Dendritic cell treated with granulocyte-macrophage colony-stimulating factor and Interleukin-4, amounts not matched to agents 40 ng/mL and 50 ng/mL, for 4 days (primary cell): ENCODE measurements at regions not wholly inside any gene's neighbourhood (a gene's known extent, or its start where the extent isn't known, plus 50 kb on each side); places are given as distances from the start of the nearest gene placed in this dataset.

Experiments used
- H3K27ac Mint-ChIP-seq: one replicate; pipeline ENCODE4 v1.8.0; 2022; ENCODE audit warnings: mild to moderate bottlenecking, mixed read lengths
- H3K27me3 Mint-ChIP-seq: one replicate; pipeline ENCODE4 v1.8.0; 2022; ENCODE audit warnings: mild to moderate bottlenecking, mixed read lengths
- H3K36me3 Mint-ChIP-seq: one replicate; pipeline ENCODE4 v1.8.0; 2022; ENCODE audit warnings: low read depth, mixed read lengths
- H3K4me1 Mint-ChIP-seq: one replicate; pipeline ENCODE4 v1.8.0; 2022; ENCODE audit warnings: low read depth, mixed read lengths
- H3K4me3 Mint-ChIP-seq: one replicate; pipeline ENCODE4 v1.8.0; 2022; ENCODE audit warnings: mild to moderate bottlenecking, moderate library complexity, mixed read lengths
- H3K9me3 Mint-ChIP-seq: one replicate; pipeline ENCODE4 v1.8.0; 2022; ENCODE audit warnings: mixed read lengths
- intact Hi-C: fragments of 100-400 bp; cut with micrococcal nuclease; formaldehyde crosslinking; loops from one replicate; pipeline ENCODE4 v1.15.0; 2022

DNA sequence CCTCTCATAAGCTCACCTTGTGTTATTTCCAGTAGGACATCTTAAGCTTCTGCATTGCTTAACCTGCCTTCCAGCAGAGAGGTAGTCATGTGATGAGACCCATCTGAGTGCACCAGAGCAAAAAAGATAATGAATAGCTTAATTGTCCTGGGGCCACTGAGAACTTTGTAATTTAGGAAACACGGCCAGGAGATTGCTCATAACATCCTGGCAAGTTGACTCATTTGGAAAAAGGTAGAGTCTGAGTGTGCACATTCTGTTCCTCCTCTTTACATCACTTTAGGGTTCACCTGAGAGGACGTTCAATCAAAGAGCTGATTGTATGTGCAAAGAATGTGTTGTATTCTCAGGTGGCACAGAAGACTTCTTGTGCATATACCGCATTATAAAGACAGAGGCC, 830.2 kb upstream of the SOX11 start:
- Mint-ChIP-seq H3K9me3 (peaks cover 10% of the 10 kb centered on the region), H3K27me3 (no peaks in the 10 kb centered on the region), H3K4me1 (no peaks in the 10 kb centered on the region), H3K4me3 (no peak overlapping the region), H3K36me3 (no peaks in the 10 kb centered on the region), H3K27ac (no peak overlapping the region)
- intact Hi-C loops = no loop called here

DNA sequence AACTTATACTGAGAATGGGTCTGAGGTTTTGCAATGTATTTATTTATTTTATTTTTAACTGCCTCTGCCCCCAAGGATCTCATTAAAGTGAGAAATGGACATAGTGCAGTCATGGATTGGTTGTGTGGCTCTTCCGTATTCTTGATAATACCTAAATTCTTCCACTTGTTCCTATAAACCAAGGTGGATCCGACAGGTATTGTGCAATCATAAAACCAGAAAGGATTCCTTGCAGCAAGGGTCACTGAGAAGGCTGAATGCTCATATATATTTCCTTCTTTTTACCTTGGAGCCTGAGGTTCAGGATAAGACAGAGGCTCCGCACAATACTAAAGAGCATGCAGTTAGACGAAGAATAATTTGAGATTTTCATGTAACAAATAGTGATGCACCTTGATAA, 826.0 kb upstream of the SOX11 start:
- Mint-ChIP-seq H3K4me3 (no peak overlapping the region), H3K9me3 (peaks cover 10% of the 10 kb centered on the region), H3K27ac (no peak overlapping the region), H3K27me3 (no peaks in the 10 kb centered on the region), H3K36me3 (no peaks in the 10 kb centered on the region), H3K4me1 (no peaks in the 10 kb centered on the region)
- intact Hi-C loops = no loop called here

DNA sequence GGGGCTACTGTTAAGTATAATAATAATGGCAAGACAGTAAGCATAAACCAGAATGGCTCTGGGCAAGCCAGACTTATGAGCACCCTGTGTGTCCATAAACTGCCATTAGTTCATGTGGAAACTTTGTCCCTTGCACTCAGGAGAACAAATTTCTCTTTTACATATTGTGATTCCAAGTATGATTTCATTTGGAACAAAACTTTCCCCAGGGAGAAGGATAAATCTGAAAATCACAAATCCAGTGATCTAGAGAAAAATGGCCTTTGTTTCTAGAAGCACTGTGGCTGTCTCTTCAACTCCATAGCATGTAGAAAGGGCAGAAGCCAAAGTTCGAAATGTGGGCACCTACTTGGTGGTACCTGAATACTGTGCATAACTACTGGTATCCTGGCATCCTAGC, 823.7 kb upstream of the SOX11 start:
- intact Hi-C loops = no loop called here
- no peaks in the 10 kb centered on the region for H3K9me3 Mint-ChIP-seq
- no peaks in the 10 kb centered on the region for H3K4me1 Mint-ChIP-seq
- no peak overlapping the region for H3K4me3 Mint-ChIP-seq
- no peaks in the 10 kb centered on the region for H3K36me3 Mint-ChIP-seq
- H3K27me3 Mint-ChIP-seq = no peaks in the 10 kb centered on the region
- H3K27ac Mint-ChIP-seq = no peak overlapping the region

DNA sequence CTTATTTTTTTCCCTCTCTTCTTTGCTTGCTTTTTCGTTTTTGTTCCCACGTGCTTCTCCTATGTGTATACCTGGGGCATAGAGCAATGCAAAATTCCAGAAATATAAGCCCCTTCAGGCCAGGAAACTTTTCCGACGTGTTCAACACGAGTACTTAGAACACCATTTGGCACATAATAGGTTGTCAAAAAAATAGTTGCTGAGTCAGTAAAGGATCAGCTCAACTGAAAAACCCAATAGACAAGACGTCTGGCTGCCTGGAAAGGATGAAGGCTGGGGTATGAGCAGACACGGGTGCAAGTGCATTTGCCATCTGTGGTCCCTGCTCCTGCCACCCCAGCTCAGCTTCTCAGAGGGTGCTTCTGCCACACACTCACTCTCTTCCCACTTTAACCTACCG, 823.0 kb upstream of the SOX11 start:
- Mint-ChIP-seq H3K27me3 (no peaks in the 10 kb centered on the region), H3K4me3 (no peak overlapping the region), H3K4me1 (no peaks in the 10 kb centered on the region), H3K27ac (no peak overlapping the region), H3K9me3 (peaks cover 5% of the 10 kb centered on the region), H3K36me3 (no peaks in the 10 kb centered on the region)
- intact Hi-C loops = no loop called here

GRCh38 chr2:4873364-4873763, 818.8 kb upstream of the SOX11 start:
- Mint-ChIP-seq H3K27ac (no peak overlapping the region), H3K36me3 (no peaks in the 10 kb centered on the region), H3K4me1 (no peaks in the 10 kb centered on the region), H3K4me3 (no peak overlapping the region), H3K27me3 (no peaks in the 10 kb centered on the region), H3K9me3 (peaks cover 16% of the 10 kb centered on the region)
- intact Hi-C loops = no loop called here

DNA sequence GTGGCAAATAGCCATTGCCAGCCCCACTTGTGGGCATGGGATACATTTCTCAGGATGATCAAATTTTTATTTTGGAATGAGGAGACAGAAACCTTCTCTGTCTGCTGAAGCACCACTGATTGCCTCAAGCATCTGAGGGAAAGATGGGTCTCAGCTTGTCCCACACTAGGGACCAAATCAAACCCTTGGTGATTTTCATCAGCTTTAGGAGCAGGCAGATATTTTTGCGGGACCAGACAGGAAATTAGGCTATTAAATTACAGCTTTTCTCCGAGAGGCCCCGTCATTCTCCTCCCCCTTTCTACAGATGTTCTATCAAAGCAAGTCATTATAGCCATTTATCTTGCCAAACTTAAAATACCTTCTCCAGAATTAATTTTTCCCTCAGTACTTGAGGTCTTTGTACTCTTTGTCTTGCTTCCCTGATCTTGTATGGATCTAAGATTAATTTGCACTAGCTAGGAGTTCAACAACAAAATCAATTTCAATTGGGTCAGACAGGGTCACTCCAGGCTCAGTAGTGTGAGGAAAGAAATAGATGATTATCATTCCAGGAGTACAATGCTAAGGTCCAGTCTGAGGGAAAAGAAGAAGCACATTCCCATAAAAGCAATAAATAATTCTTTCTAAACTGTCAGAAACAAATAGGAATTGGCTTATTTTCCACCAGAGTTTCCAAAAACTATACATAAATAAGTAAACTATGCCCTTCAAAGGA, 818.1 kb upstream of the SOX11 start:
- H3K27me3 Mint-ChIP-seq = no peaks in the 10 kb centered on the region
- no peaks in the 10 kb centered on the region for H3K4me1 Mint-ChIP-seq
- no peak overlapping the region for H3K27ac Mint-ChIP-seq
- no peaks in the 10 kb centered on the region for H3K36me3 Mint-ChIP-seq
- intact Hi-C loops = no loop called here
- H3K4me3 Mint-ChIP-seq = no peak overlapping the region
- H3K9me3 Mint-ChIP-seq = peaks cover 16% of the 10 kb centered on the region

DNA sequence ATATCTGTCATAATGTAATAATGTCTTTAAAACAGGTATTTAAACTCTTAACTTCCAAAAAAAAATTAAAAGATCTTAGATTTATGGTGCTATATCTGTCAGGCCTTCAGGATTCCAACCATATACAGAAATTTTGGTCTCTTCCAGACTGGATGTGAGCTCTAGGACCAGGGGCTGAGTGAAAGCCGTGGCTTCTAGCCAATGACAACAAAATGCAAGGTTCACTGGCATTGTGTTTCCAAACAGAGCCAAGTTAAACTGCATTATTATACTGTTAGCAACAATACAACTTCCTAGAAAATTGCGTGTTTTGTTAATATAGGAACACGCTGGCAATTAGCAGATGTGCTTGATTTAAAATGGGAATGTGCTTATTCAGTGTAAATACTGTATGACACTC, 809.8 kb upstream of the SOX11 start:
- H3K27ac Mint-ChIP-seq = no peak overlapping the region
- H3K36me3 Mint-ChIP-seq = no peaks in the 10 kb centered on the region
- H3K9me3 Mint-ChIP-seq = peaks cover 12% of the 10 kb centered on the region
- intact Hi-C loops = no loop called here
- no peaks in the 10 kb centered on the region for H3K4me1 Mint-ChIP-seq
- H3K4me3 Mint-ChIP-seq = no peak overlapping the region
- H3K27me3 Mint-ChIP-seq = no peaks in the 10 kb centered on the region

DNA sequence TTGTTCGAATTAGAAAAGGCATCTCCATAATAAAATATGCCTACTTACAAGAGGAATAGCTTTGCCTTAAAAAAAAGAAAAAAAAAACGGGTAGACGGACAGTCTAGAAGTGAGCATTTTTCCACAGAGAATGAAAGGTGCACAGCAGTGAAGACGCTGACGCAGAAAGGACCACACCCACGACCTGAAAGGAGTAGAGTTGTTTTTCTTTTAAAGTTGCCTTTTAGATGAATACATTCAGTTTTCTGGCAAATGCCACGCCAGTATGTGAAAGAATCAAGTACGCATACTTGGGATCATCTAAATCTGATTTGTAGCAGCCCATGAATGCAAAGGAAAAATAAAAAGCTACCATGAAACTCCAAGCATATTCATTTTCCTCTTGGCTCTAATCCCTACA, 809.2 kb upstream of the SOX11 start:
- H3K36me3 Mint-ChIP-seq = no peaks in the 10 kb centered on the region
- H3K4me3 Mint-ChIP-seq = no peak overlapping the region
- intact Hi-C loops = no loop called here
- no peaks in the 10 kb centered on the region for H3K27me3 Mint-ChIP-seq
- no peak overlapping the region for H3K27ac Mint-ChIP-seq
- H3K9me3 Mint-ChIP-seq = peaks cover 12% of the 10 kb centered on the region
- no peaks in the 10 kb centered on the region for H3K4me1 Mint-ChIP-seq

GRCh38 chr2:4883375-4883774, 808.8 kb upstream of the SOX11 start:
- Mint-ChIP-seq H3K9me3 (peaks cover 12% of the 10 kb centered on the region), H3K4me3 (no peak overlapping the region), H3K27ac (no peak overlapping the region), H3K27me3 (no peaks in the 10 kb centered on the region), H3K36me3 (no peaks in the 10 kb centered on the region), H3K4me1 (no peaks in the 10 kb centered on the region)
- intact Hi-C loops = no loop called here

GRCh38 chr2:4884117-4884571, 808.0 kb upstream of the SOX11 start:
- Mint-ChIP-seq H3K36me3 (no peaks in the 10 kb centered on the region), H3K4me1 (no peaks in the 10 kb centered on the region), H3K27ac (no peak overlapping the region), H3K27me3 (no peaks in the 10 kb centered on the region), H3K9me3 (peaks cover 13% of the 10 kb centered on the region), H3K4me3 (no peak overlapping the region)
- intact Hi-C loops = no loop called here

DNA sequence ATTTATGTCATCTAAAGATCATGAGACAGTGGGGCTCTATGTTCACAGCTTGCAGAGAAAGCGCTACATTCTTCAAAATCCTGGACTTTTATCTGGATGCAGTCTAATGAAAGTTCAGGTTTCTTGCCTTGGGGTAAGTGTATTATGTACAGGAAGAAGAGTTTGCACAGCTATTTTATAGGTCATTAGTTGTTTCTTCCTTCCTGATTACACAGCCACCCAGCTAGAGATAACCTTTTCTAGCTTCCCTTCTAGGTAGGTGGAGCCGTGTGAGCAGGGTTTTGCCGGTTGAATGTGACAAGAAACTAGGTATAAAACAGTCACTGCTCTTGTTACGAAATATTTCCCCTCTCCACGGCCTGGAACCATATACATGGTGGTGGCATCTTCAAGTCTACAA, 800.8 kb upstream of the SOX11 start:
- Mint-ChIP-seq H3K36me3 (no peaks in the 10 kb centered on the region), H3K27me3 (no peaks in the 10 kb centered on the region), H3K27ac (no peak overlapping the region), H3K9me3 (peaks cover 23% of the 10 kb centered on the region), H3K4me3 (no peak overlapping the region), H3K4me1 (no peaks in the 10 kb centered on the region)
- intact Hi-C loops = no loop called here

DNA sequence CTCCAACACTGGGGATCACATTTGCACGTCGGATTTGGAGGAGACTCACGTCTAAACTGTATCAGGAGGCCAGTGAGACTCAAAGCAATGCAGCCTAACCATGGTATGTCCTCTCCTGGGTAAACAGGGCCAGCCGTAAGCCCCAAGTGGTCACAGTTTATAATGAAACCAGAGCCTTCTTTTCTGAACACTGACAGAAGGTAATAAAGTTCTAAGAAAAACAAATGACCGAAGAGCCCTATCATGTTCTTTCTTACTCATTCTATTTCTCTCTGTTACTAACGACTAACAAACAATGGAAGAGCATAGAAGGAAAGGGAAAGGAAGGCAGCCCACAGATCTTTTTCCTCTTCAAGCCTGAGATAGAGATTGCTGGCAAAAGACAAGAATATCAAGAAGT, 796.8 kb upstream of the SOX11 start:
- no peak overlapping the region for H3K4me3 Mint-ChIP-seq
- intact Hi-C loops = no loop called here
- no peak overlapping the region for H3K27ac Mint-ChIP-seq
- H3K27me3 Mint-ChIP-seq = no peaks in the 10 kb centered on the region
- H3K9me3 Mint-ChIP-seq = peaks cover 33% of the 10 kb centered on the region
- H3K4me1 Mint-ChIP-seq = no peaks in the 10 kb centered on the region
- no peaks in the 10 kb centered on the region for H3K36me3 Mint-ChIP-seq

- intact Hi-C loops = no loop called here
- Mint-ChIP-seq H3K36me3 (no peaks in the 10 kb centered on the region), H3K27ac (no peak overlapping the region), H3K4me3 (no peak overlapping the region), H3K27me3 (no peaks in the 10 kb centered on the region), H3K4me1 (no peaks in the 10 kb centered on the region), H3K9me3 (peaks cover 26% of the 10 kb centered on the region)
These were observed 793.5 kb upstream of the SOX11 start for GRCh38 chr2:4898706-4899105.

DNA sequence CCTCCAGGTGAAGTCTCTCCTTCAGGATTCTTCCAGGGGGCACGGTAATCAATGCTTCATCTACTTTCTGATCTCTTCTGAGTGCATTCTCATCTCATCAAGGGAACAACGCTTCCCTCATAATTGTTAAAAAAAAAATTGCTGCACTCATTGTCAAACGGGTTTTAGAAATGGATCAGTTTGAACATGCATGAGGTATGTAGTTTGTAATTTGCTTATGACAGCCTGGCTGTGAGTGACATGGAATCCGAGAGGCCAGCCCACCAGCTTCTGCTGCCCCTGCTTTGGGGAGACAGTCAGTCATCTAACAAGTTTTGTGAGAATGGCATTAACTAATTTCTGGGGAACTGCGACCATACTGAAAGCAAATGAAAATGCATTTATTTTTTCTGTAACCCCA, 791.9 kb upstream of the SOX11 start:
- Mint-ChIP-seq H3K9me3 (peaks cover 22% of the 10 kb centered on the region), H3K27me3 (no peaks in the 10 kb centered on the region), H3K4me1 (no peaks in the 10 kb centered on the region), H3K27ac (no peak overlapping the region), H3K36me3 (no peaks in the 10 kb centered on the region), H3K4me3 (no peak overlapping the region)
- intact Hi-C loops = no loop called here
